Stimulated activated CD8-positive, alpha-beta memory T cell treated with anti-CD3 and anti-CD28 coated beads, Interleukin-2, amount 100 ng/mL, for 48 hours (primary cell): ENCODE measurements at regions not wholly inside any gene's neighbourhood (a gene's known extent, or its start where the extent isn't known, plus 50 kb on each side); places are given as distances from the start of the nearest gene placed in this dataset.

ENCODE experiments used
- DNase-seq, 2 donors: peaks; one replicate each; pipeline ENCODE4 v3.0.0-alpha.2; 2020; ENCODE audit warnings: low read depth in 2 of 2

DNA sequence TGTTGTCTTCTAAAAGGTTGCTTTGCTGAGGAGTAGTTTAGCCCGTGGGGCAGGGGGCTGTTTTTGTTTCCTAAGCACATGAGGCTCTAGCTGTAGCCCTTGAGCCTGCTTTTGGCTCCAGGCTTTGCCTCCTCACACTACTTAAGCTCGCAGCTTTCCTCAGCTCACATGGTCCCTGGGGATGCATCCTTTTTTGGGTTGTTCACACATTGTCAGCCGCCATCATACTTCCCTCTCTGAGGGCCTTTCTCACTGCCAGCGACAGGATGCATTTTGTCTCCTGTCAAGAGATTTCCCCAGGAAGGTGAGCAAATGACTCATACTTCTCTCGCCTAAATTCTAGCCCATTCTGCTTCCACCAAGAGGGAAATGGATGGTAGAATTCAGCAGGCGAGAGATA, 279.5 kb upstream of the PKDCC start:
- no peak for DNase-seq

DNA sequence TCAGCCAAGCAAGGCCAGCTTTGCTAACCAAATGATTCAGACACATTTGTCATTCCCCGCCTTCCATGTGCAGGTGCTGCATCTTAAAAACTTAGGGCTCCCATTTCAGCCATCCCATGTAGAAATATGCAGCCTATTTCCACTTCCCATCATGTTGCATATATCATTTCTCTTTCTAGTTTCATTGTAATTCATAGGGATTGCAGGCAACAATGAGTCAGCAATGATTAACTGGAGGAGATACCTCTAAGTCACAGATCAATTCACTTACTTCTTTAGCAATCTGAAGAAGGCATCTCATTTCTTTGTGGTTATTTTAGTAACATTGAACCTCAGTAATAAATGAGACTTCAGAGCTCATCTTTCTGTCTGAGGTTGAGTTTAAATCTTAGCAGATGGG, 276.1 kb upstream of the PKDCC start:
- DNase-seq, result no peak

DNA sequence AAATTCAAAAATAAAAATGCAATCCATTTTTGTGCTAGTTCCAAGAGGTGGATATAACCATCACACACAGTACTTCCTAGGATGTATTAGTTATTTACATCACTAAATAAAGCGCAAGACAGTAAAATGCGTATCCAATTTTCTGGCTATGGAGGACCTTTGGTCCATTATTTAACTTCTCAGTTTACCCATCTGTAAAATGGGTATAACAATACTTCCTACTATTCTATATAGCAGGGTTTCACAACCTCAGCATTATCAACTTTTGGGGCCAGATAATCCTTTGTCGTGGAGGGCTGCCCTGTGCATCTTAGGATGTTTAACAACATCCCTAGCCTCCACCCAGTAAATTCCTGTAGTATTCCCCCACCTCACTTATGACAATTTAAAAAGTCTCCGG, 275.1 kb upstream of the PKDCC start:
- no peak for DNase-seq

DNA sequence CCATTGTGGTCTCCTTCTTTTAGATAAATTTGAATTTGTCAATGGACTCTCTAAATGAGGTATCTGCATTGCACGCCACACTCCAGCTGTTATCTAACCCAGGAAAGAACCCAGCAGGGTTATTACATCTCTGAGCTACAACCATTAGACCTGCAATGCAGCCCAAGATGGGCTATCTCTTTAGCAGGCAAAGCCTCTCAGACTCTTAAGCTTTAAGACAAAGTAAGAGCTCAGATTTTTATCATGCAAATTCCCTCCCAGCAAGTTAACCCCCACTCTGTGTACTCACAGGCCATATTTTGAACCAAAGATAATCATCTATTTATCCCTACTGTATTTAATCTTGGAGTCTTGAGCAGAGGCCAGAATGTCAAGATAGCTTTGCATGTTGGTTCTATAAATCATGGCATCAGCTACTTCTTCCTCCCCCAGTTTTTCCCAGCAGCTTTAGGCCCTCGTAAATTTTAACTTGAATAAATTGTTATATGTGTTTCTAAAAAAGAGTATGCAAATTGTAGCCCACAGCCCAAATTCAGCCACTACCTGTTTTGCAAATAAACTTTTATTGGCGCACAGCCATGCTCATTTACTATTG, 273.7 kb upstream of the PKDCC start:
- no peak for DNase-seq

DNA sequence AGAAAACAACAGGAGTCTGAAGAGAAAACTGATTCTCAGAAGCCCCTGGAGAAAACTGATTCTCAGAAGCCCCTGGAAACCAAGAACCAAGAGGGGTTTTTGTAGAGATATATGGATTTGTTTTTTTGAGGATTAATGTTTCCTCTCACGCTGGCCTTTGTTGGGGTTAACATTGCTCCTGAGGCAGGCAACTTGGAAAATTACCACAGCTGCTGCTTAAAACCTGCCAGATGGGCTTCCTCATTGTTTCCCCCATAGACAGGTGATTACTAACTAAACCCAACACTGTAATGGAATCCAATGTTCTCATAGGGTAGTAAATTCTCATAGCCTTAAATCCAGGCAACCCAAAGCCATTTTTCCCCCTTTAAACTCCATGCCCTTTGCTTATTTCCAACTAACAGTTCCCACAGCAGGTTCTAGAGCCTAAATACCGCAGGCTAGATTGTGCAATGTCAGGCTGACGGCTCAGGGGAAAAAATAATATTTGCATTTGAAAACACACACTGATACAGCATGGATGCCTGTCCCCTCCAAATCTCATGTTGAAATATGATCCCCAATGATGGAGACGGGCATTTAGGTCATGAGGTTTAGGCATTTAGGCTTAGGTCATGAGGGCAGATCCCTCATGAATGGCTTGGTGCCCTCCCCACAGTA, 272.3 kb upstream of the PKDCC start:
- no peak for DNase-seq

DNA sequence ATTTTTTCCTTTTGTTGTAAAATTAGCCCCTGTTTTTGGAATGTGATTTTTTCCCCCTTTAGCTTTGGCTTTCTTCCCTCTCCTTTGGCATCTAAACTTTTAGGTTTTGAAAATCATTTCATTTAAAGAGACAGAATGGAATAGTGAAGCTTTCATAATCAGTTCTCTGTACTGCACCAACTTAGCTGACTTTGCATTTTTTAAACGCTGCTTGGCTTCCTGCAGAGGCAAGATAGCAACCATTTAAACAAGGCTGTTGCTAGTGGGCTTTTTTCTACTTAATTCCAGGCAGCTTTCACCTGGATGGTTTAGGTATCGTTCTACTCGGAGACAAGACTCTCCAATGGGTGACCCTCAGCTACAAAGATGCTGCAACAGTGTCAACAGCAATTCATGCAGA, 267.9 kb upstream of the PKDCC start:
- DNase-seq, result no peak

DNA sequence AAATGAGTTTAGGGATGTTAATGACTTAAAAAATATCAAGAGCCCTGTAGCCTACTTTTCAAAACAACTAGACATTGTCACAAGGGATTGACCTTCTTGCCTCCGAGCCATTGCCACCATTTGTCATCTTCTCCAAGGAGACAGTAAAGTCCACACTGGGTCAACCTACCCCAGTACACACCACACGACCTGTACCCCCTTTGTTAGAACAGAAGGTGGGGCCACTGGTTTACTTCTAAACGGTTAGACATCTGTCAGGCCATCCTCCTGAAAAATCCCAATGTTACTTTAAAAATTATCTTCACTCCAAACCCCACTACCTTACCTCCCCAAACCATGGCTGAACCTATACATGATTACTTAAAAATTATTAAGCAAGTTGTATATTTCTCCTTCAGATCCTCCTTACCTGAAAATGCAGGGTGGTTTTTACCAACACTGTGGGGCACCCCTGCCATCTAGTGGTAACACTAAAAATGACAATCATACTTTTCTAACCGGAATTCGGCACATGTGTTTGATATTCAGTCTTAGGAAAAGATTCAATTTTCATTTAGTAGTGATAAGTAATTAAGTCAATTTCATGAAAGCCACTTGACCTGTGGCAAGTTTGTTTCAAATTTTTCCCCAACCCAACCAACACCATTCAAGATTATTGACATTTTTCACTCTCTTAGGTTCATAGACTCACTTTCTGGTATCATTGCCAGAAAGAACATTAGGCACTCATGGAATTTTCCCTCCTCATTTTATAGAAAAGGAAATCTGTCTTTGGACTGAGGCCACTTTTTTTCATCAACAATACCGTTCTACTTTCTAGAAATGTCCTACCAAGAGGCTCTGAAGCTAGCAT, 265.3 kb upstream of the PKDCC start:
- DNase-seq, result no peak

DNA sequence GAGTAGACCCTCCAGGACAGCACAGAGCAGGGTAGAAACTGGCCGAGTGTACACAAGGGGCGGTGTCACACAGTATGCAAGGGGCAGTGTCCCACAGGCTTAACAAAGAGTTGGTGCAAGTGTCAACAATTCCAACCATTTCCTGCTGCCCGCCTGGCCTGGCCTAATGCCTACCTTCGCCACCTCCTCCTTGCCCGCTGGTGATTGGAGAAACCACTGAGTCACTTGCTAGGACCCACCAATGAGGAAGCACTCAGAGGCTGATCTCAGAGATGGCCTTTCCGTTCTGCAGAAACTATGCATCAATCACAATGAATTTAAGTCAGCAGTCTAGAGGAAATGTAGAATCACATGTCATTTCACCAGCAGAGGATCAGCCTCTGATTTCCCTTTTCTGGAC, 263.3 kb upstream of the PKDCC start:
- DNase-seq, result no peak

DNA sequence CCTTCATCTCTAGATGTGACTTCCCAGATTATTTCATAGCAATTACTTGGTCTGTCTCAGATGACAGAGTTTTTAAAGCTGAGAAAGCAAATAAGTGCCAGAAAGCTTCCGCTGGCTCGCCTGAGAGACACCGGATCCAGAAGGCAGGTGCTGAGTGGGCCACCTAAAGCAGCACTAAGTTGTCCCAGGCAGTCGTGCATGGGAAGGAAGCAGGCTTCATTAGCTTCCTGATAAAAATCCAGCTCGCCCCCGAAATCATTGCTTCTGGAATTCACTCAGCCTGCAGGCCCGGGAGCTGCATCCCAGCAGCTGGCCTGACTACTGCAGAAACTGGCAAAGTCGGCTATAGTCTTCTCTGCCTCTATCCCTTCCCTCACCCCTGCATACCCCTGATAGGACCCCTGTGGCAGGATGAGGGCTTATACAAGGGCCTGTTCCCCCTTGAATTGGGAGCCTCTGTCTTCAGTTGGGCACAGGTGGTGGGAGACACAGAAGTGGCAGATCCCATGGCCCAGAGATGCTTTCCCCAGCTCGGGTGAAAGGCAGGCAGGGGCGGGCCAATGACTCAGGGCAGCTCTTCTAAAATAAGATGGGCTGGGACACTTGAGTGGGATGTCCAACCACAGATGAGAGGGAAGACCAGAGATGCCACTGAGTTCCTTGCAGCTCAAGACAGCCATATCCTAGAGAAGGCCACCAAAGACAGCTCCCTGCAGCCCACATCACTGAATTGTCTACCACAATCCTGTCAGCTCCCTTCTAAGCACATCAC, 262.4 kb upstream of the PKDCC start:
- DNase-seq, result no peak

DNA sequence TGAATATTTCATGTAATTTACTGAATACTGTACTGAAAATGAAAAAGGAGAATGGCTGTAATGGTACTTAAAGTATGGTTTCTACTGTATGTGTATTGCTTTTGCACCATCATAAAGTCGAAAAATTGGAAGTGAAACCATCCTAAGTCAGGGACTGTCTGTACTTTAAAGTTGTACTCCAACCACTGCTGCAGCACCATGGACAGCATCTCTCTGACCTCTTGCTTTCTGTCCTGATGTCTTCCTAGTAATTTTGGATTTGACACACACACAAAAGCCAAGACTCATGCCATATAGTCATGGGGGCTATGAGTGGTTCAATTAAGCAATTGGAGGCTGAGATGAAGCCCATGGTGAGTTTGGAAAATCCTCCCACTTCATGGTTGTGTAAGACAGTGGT, 256.3 kb upstream of the PKDCC start:
- no peak for DNase-seq

DNA sequence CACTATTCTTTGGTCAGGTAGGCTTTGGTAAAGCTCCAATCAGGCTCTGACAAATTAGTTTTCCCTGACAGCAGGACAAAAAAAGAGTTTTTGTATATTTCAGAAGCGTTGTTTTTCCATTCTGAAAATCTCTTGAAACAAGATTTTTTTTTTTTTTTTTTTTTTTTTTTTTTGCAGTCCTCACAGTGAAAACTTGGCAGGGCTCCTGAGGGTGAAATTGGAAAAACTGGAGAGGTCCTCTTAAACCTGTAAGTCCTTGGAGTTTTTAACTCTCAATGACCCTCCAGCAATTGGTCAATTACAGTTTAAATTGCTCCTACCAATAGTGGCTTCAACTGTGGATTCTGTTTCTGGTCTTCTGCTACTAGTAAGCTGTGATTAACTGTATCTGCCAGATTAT, 244.5 kb upstream of the PKDCC start:
- DNase-seq, result no peak

DNA sequence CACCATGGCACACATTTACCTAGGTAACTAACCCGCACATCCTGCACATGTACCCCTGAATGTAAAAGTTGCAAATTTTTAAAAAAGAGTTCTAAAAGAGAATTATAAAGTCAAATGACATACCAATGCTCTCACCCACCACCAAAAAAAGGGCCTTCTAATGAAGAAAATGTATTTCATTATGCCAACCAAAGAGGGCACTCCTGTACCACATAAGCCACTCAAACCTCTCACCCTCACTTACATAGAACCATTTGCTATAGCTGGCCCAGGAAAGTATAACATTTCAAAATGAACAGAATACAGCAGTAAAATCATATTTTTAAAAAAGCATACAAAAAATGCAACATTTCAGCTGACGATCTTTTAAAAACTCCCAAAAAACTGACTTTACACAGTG, 241.5 kb upstream of the PKDCC start:
- no peak for DNase-seq

DNA sequence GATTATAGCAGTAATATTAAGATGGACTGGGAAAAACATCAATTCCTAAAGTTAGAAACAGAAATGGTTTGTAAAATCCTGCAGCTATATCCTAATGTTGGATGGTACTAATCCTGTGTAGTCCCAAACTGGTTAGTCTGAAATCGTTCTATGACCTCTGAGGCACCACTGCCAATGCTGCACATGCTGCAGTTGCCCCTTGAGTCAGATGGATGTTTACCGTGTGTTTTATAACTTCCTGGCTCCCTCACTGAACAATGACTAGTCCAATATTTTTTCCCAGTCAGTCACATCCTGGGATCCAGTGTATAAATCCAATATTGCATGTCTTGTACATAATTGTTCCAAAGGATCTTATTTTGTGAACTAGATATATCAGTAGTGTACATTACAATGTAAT, 226.7 kb upstream of the PKDCC start:
- no peak for DNase-seq

DNA sequence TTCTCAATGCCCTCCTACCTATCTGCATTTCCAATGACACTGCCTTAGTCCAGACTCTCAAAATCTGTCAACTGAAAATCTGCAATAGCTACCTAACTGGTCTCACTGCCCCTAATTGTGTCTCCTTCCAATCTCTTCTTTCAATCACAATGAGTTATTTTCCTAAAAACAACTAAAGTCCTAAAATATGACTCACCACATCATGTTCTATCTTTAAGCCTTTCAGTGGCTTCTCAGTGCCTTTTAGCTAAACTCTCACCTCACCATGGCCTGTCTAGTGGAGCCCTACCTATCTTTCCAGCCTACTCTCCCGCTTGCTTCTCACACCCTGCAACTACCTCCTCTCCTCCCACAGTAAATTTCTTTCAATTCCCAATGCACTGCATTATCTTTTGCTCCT, 220.9 kb upstream of the PKDCC start:
- DNase-seq, result no peak

DNA sequence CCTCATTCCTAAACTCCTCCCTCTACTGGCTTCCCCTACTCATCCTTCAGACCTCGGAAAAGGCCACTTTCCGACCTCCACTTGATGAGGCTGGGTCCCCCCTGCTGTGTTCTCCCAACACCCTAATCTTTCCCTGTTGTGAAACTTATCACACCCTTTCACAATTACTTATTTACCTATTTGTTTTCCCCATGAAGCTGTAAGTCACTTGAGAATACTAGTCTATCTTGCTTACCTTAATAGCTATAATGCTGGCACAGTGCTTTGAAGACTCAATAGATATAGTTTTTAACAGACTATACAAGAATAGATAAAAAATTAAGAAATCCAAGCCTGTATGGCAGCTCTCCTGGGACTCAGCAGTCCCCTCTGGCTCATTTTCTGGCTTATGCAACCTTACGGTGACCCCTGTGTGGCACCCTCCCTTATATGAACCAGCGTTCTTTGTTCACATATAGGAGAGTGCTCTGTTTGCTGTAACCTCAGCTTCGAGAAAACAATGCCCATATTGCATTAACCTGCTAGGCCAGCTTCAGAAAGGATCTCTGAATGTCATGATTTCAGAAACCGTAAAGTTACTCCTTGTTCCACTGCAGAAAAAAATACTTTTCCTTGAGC, 220.4 kb upstream of the PKDCC start:
- no peak for DNase-seq

DNA sequence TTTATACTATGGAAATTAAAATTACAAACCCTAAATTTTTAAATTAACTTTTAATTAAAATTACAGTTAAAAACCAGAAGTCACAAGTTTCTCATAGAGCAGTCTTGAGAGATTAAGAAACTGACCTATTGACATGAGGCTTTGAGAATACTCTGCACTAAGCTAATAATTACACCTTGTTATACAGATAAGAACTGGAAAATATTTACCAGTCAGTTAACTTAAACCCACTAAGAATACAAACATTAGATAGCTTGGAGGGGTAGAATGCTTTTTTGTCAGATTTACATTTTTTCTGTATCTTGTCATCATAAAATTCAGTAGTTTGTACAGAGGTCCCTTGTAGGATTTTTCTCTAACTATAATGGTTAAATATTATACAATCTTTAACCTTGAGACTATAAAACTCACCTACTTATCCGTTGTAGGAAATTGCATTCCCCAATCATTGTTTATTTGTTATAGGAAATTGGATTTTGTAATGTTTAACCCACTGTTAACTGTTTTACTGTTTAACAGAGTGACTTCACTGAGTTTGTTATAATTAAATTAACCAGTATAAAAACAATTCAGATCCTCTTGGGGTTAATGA, 219.7 kb upstream of the PKDCC start:
- no peak for DNase-seq

DNA sequence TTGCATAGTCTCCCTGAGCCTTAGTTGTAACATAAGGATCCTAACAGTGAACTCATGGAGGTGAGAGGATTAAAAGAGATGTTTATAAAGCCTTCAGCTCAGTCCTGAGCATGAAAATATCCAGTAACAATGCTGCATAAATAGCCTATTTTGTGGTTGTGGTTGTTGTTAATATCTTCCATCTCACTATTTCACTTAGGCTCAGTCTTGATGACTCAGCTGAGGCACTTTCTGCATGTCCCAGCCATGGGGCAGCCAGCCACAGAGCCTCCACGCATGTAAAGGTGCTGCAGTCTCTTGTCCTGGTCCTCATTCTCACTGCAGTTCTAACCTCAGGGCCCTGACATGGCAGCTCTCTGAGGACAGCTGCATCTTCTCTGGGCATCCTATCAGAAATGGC, 218.8 kb upstream of the PKDCC start:
- no peak for DNase-seq

DNA sequence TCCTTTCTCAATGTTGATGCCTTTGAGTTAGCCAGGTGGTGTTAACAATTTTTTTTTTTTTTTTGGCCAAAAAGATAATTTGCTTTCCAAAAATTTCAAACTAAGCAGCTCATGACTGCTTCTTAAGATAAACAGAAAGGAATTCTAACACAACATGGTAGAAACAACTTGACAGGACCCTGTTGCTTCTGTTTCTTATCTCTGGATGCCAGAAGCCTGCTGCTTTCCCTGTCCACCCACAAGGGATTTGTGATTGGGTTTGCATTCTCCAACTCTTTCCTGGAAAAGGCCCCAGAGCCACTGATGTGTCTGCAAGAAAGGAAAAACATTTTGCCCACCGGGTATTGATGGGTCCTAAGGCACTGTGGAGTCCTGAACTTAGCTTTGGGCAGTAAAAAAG, 217.2 kb upstream of the PKDCC start:
- no peak for DNase-seq

DNA sequence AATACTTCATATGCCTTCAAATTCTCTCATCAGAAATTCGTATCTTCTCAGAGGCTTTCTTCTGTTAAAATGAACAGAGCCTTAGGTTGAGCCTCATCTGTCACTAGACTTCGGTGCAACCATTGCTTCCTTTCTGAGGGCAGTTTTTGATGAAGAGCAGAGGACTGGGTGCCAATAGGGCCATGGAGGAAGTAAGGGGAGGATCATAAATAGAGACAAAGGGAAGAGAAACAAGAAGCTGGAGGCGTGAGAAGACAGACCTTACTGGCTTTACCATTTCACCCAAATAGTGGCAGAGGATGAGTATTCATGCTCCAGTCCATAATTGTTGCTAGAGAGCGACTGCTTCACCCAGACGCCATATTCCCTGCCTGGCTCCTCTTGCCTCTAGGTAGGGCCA, 215.6 kb upstream of the PKDCC start:
- DNase-seq, result no peak

DNA sequence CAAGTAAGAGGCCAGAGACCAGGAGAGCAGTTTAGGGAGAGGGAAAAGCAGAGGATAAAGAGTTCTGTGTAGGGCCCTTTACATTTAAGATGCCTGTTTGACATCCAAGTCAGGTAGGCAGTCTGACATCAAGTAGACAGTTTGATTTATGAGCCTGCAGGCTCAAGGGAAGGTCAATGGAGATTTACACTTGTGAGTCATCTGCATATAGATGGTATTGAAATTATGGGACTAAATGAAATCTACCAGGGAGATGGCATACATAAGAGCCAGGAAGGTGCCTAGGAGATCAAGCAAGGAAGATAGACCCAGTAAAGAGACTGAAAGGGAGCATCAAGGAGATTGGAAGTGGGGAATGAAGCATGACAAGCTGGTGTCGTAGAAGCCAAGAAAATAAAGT, 212.4 kb upstream of the PKDCC start:
- DNase-seq, result no peak

DNA sequence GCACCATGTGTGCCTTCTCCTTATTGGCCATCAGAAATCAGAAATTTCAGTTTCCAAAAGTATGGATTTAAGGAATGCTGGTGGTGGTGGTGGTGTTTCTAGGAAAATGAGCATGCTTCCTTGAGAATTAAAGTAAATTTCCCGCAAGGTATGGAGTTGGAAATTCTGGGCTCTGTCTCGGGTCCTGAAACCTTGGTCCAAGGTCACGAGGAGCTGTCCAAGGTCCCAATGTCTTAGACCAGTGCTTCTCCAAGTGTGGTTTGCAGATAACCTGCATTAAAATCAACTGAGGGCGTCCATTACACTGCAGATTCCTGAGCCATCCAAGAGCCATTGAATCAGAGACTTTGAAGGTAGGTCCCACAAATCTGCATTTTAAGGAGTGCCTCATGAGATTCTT, 210.9 kb upstream of the PKDCC start:
- no peak for DNase-seq

DNA sequence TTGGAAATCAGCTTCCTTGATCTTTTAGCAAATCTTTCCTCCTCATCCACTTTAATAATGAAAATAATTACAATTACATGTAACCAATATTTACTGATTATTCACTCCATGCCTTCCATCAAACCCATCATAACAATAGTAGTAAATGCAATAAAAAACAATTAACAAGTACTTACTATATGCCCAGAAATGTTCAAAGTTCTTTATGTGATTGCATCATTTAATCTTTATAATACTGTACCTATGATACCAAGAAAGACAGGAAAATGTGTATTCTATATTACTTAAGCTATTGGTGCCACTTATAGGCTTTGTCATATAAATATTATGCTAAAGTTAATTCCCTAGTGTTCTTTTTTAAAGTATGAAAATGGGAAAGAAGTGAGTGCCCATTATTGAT, 210.2 kb upstream of the PKDCC start:
- DNase-seq, result no peak
